Neutrophil (primary cell): ENCODE measurements at regions not wholly inside any gene's neighbourhood (a gene's known extent, or its start where the extent isn't known, plus 50 kb on each side); places are given as distances from the start of the nearest gene placed in this dataset.
"Not testable (repeated sequence)": the region's sequence is repeated elsewhere in the genome, so short reads cannot be mapped to it uniquely, and the experiment has no call there.

ENCODE experiments used
- H3K27ac ChIP-seq: fragments of 200-600 bp; sonication (generic); 2 replicates; pipeline ENCODE4 v1.5.1; 2016; ENCODE audit warnings: mild to moderate bottlenecking, moderate library complexity
- H3K27me3 ChIP-seq: fragments of 200-600 bp; sonication (generic); 2 replicates; pipeline ENCODE4 v1.6.0; 2016; ENCODE audit warnings: mild to moderate bottlenecking
- H3K36me3 ChIP-seq: fragments of 200-600 bp; sonication (generic); 2 replicates; pipeline ENCODE4 v1.5.1; 2017
- H3K4me1 ChIP-seq, 2 experiments: fragments of 200-600 bp in 1 of 2; sonication (generic) in 1 of 2; 1 replicate in 1 of 2; 2 replicates in 1 of 2; pipeline versions ENCODE4 v1.5.1 to v1.6.1; 2013 to 2016; ENCODE audit warnings: low read depth in 1 of 2, low read length in 1 of 2, mild to moderate bottlenecking in 1 of 2, moderate library complexity in 1 of 2; ENCODE audit not compliant: control insufficient read depth in 1 of 2, insufficient read depth in 1 of 2
- H3K4me3 ChIP-seq, 2 experiments: fragments of 200-600 bp in 1 of 2; sonication (generic) in 1 of 2; 1 replicate in 1 of 2; 2 replicates in 1 of 2; pipeline ENCODE4 v1.5.1; 2013 to 2016; ENCODE audit warnings: low read depth in 1 of 2, low read length in 1 of 2, mild to moderate bottlenecking in 1 of 2, moderate library complexity in 1 of 2
- H3K9me3 ChIP-seq: fragments of 200-600 bp; sonication (generic); 2 replicates; pipeline ENCODE4 v1.5.1; 2016
- CTCF ChIP-seq: fragments of 200-600 bp; sonication (generic); IDR thresholded peaks from 2 replicates; pipeline ENCODE4 v1.5.1; 2016; ENCODE audit warnings: antibody characterized with exemption

- Histone ChIP-seq H3K9me3 (no peaks in the 10 kb centered on the region), H3K27me3 (no peaks in the 10 kb centered on the region), H3K4me1 (peaks cover 81 to 85% of the 10 kb centered on the region in 2 experiments), H3K4me3 (peak overlapping the region; percentile 80 to 88), H3K36me3 (no peaks in the 10 kb centered on the region), H3K27ac (peak overlapping the region; percentile 99)
- peak; percentile 73 for TF ChIP-seq CTCF
These were observed 92.7 kb upstream of the SIRPA start for GRCh38 chr20:1802385-1803060.

GRCh38 chr20:1801929-1802306 lies 93.3 kb upstream of the SIRPA start:
- no peaks in the 10 kb centered on the region for H3K9me3 ChIP-seq
- peaks cover 74 to 79% of the 10 kb centered on the region in 2 experiments for H3K4me1 ChIP-seq
- TF ChIP-seq CTCF: no peak
- H3K36me3 ChIP-seq: no peaks in the 10 kb centered on the region
- peak overlapping the region; percentile 80 to 88 for H3K4me3 ChIP-seq
- H3K27ac ChIP-seq: peak overlapping the region; percentile 99
- no peaks in the 10 kb centered on the region for H3K27me3 ChIP-seq

GRCh38 chr20:1801225-1801928 lies 93.8 kb upstream of the SIRPA start:
- Histone ChIP-seq H3K9me3 (no peaks in the 10 kb centered on the region), H3K36me3 (no peaks in the 10 kb centered on the region), H3K27ac (peak overlapping the region; percentile 99), H3K4me3 (peak overlapping the region; percentile 80 to 88), H3K4me1 (peaks cover 69 to 74% of the 10 kb centered on the region in 2 experiments), H3K27me3 (no peaks in the 10 kb centered on the region)
- TF ChIP-seq CTCF: no peak

- Histone ChIP-seq H3K9me3 (no peaks in the 10 kb centered on the region), H3K36me3 (no peaks in the 10 kb centered on the region), H3K4me3 (no peak overlapping the region), H3K27me3 (no peaks in the 10 kb centered on the region), H3K27ac (peak overlapping the region; percentile 99), H3K4me1 (peaks cover 63 to 68% of the 10 kb centered on the region in 2 experiments)
- no peak for TF ChIP-seq CTCF
These were observed 94.4 kb upstream of the SIRPA start for GRCh38 chr20:1800777-1801176.

- H3K27me3 ChIP-seq: no peaks in the 10 kb centered on the region
- no peaks in the 10 kb centered on the region for H3K36me3 ChIP-seq
- H3K27ac ChIP-seq: peak overlapping the region; percentile 99
- TF ChIP-seq CTCF: no peak
- H3K9me3 ChIP-seq: no peaks in the 10 kb centered on the region
- H3K4me3 ChIP-seq: no peak overlapping the region
- H3K4me1 ChIP-seq: peaks cover 57 to 62% of the 10 kb centered on the region in 2 experiments
These were observed 95.0 kb upstream of the SIRPA start for GRCh38 chr20:1800180-1800579.

- not testable (repeated sequence) for H3K27me3 ChIP-seq, H3K4me3 ChIP-seq, H3K9me3 ChIP-seq, H3K36me3 ChIP-seq
- Histone ChIP-seq H3K4me1 (peaks cover 53 to 58% of the 10 kb centered on the region in 2 experiments), H3K27ac (peak overlapping the region; percentile 99)
These were observed 95.5 kb upstream of the SIRPA start for GRCh38 chr20:1799746-1800145.
